ENCODE measurements at regions not wholly inside any gene's neighbourhood (a gene's known extent, or its start where the extent isn't known, plus 50 kb on each side); places are given as distances from the start of the nearest gene placed in this dataset.

GRCh38 chr4:150012851-150013360 lies 65.3 kb upstream of the DCLK2 start:
- TF ChIP-seq CTCF (IDR thresholded peaks at IDR 0.05) (no peak), POLR2AphosphoS5 (IDR thresholded peaks at IDR 0.05; ENCODE audit: low read depth, low read length) (no peak), REST (IDR thresholded peaks at IDR 0.05; ENCODE audit: insufficient read depth in 1 of 2, low read depth in 2 of 2, low read length in 1 of 2) (no peak), TCF7L2 (IDR thresholded peaks at IDR 0.05; ENCODE audit: low read depth, low read length) (no peak)

All from Panc1 (cell line).